Mucosa of rectum (tissue), 2 donors: ENCODE measurements at regions not wholly inside any gene's neighbourhood (a gene's known extent, or its start where the extent isn't known, plus 50 kb on each side); places are given as distances from the start of the nearest gene placed in this dataset.

ENCODE experiments used
- H3K27ac ChIP-seq, 2 donors: one replicate each; pipeline ENCODE4 v1.7.0; 2013; ENCODE audit warnings: inconsistent platforms in 2 of 2, low read depth in 2 of 2, low read length in 2 of 2
- H3K27me3 ChIP-seq, 2 donors: one replicate each; pipeline ENCODE4 v1.7.0; 2013; ENCODE audit warnings: low read length in 2 of 2; ENCODE audit not compliant: control insufficient read depth in 2 of 2, insufficient read depth in 2 of 2
- H3K36me3 ChIP-seq, 2 donors: one replicate each; pipeline ENCODE4 v1.7.0; 2013; ENCODE audit warnings: low read length in 2 of 2; ENCODE audit not compliant: control insufficient read depth in 2 of 2, insufficient read depth in 2 of 2
- H3K4me1 ChIP-seq, 2 donors: one replicate each; pipeline ENCODE4 v1.7.0; 2013; ENCODE audit warnings: low read length in 2 of 2, mild to moderate bottlenecking in 1 of 2; ENCODE audit not compliant: control insufficient read depth in 2 of 2, insufficient read depth in 2 of 2
- H3K4me3 ChIP-seq, 2 donors: one replicate each; pipeline ENCODE4 v1.7.0; 2013; ENCODE audit warnings: low read length in 2 of 2
- H3K9ac ChIP-seq, 2 donors: one replicate each; pipeline ENCODE4 v1.7.0; 2013; ENCODE audit warnings: low read length in 2 of 2, low read depth in 1 of 2, mild to moderate bottlenecking in 1 of 2
- H3K9me3 ChIP-seq, 2 donors: one replicate each; pipeline ENCODE4 v1.7.0; 2013; ENCODE audit warnings: low read length in 2 of 2; ENCODE audit not compliant: control insufficient read depth in 2 of 2
- donor health status: healthy.
- donor health status: Normal muscosa, but diverticular disease.

GRCh38 chr22:26823966-26824365, 166.6 kb downstream of the MIAT start:
- H3K27ac ChIP-seq = no peak overlapping the region
- no peaks in the 10 kb centered on the region for H3K36me3 ChIP-seq
- no peaks in the 10 kb centered on the region for H3K9me3 ChIP-seq
- H3K27me3 ChIP-seq = no peaks in the 10 kb centered on the region
- no peak overlapping the region for H3K4me3 ChIP-seq
- H3K4me1 ChIP-seq = no peaks in the 10 kb centered on the region
- no peak overlapping the region for H3K9ac ChIP-seq

- H3K9me3 ChIP-seq = no peaks in the 10 kb centered on the region
- no peaks in the 10 kb centered on the region for H3K4me1 ChIP-seq
- no peaks in the 10 kb centered on the region for H3K27me3 ChIP-seq
- no peaks in the 10 kb centered on the region for H3K36me3 ChIP-seq
- no peak overlapping the region for H3K9ac ChIP-seq
- H3K27ac ChIP-seq = no peak overlapping the region
- no peak overlapping the region for H3K4me3 ChIP-seq
Measured at GRCh38 chr22:26825960-26826935, 168.9 kb downstream of the MIAT start.

- H3K36me3 ChIP-seq = no peaks in the 10 kb centered on the region
- H3K4me3 ChIP-seq = no peak overlapping the region
- H3K9me3 ChIP-seq = no peaks in the 10 kb centered on the region
- no peak overlapping the region for H3K9ac ChIP-seq
- no peak overlapping the region for H3K27ac ChIP-seq
- H3K27me3 ChIP-seq = no peaks in the 10 kb centered on the region
- H3K4me1 ChIP-seq = no peaks in the 10 kb centered on the region
Measured at GRCh38 chr22:26827611-26828010, 170.2 kb downstream of the MIAT start.

DNA sequence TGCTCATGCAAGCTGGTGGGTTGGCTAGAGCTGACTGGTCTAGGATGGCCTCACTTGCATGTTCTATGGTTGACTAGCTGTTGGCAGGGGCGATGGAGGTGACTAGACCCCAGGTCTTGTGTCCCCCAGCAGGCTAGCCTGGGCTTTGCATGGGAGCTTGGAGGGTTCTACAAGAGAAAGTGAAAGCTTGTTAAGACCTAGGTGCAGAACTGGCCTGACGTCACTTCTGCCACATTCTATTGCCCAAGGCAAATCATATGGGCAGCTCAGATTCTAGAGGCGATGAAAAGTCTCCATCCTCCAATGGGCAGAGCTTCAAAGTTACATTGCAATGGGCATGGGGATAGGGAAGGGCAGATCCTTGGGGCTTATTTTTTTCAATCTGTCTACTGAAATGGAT, 170.9 kb downstream of the MIAT start:
- Histone ChIP-seq H3K4me1 (no peaks in the 10 kb centered on the region), H3K4me3 (no peak overlapping the region), H3K9me3 (no peaks in the 10 kb centered on the region), H3K36me3 (no peaks in the 10 kb centered on the region), H3K9ac (no peak overlapping the region), H3K27ac (no peak overlapping the region), H3K27me3 (no peaks in the 10 kb centered on the region)

GRCh38 chr22:26830837-26831236, 173.4 kb downstream of the MIAT start:
- H3K36me3 ChIP-seq = no peaks in the 10 kb centered on the region
- no peaks in the 10 kb centered on the region for H3K27me3 ChIP-seq
- H3K4me3 ChIP-seq = no peak overlapping the region
- no peak overlapping the region for H3K9ac ChIP-seq
- no peaks in the 10 kb centered on the region for H3K9me3 ChIP-seq
- H3K4me1 ChIP-seq = no peaks in the 10 kb centered on the region
- H3K27ac ChIP-seq = no peak overlapping the region

DNA sequence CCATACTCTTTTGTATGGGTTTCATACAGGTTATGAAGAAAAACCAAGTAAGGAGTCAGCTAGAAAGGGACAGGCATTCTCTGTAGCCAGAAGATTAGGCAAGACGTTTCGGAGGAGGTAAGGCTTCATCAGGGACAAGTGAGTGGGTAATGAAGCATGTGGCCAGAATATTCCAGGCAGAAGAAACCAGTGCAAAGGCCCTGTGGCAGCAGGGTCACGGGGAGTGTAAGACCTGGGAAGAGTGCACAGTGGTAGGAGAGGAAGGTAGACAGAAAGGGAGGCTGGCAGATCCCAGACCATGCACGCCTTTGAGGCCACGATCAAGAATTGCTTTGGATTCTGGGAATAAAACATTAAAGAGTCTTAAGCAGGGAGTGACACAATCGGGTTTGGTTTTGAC, 177.6 kb downstream of the MIAT start:
- H3K27me3 ChIP-seq = no peaks in the 10 kb centered on the region
- no peak overlapping the region for H3K27ac ChIP-seq
- no peaks in the 10 kb centered on the region for H3K36me3 ChIP-seq
- no peak overlapping the region for H3K9ac ChIP-seq
- no peaks in the 10 kb centered on the region for H3K9me3 ChIP-seq
- no peak overlapping the region for H3K4me3 ChIP-seq
- no peaks in the 10 kb centered on the region for H3K4me1 ChIP-seq

DNA sequence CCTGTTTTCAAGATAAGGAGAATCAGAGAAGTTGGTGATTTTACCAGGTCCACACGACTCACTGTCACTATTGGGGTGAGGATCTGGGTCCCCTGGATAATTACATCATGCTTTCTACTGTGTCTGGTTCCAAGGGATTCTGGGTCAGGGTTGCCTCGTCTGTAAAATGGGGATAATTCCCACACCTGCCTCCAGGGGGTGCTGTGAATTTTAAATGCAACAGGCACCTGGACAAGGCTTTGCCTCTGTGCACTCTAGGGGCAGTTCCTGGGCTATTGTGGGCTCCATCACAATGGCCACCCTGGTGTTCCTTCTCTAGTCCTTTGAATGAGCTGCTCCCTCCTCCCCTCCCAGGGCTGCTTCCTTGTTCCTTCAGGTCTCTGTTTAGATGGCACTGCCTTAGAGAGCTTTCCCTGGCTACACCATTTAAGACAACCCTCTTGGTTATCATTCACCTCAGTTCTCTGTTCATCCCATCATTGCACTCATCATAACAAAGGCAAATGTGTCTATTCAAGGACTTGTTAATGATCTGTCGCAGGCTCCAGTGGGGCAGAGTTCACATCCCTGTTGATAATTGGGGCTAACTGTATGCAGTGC, 178.6 kb downstream of the MIAT start:
- no peaks in the 10 kb centered on the region for H3K36me3 ChIP-seq
- no peaks in the 10 kb centered on the region for H3K4me1 ChIP-seq
- no peaks in the 10 kb centered on the region for H3K9me3 ChIP-seq
- H3K4me3 ChIP-seq = no peak overlapping the region
- no peak overlapping the region for H3K27ac ChIP-seq
- H3K9ac ChIP-seq = no peak overlapping the region
- no peaks in the 10 kb centered on the region for H3K27me3 ChIP-seq

DNA sequence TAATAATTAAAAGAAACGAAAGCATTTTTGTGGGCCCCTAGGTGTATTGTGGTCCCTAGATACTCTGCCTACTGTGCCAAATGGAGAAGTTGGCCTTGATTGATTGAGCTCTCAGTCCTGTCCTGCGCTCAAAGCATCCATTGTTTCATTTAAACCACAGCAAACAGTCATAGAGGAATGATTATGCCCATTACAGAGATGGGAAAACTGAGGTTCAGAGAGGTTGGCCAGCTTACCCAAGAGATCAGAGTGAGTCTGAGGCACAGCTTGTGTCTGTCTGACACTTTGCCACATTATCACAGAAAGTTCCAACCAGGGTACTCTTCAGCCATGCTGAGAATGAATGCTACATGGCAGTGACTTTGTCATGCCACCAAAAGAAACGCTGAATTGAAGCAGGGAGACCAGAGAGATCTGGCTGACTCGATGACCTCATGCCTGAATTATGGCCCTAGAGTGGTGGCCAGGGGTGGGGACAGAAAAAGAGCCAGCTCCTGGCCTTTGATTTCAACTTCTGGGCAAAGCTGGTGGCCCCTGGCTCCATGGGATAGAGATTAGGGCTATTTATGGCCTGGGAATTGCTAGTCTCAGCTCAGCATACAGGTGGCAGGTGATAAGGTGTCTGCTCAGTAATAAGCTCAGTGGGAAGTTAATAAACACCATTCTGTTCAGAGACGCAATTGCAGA, 180.5 kb downstream of the MIAT start:
- no peaks in the 10 kb centered on the region for H3K4me1 ChIP-seq
- no peak overlapping the region for H3K9ac ChIP-seq
- H3K36me3 ChIP-seq = no peaks in the 10 kb centered on the region
- no peak overlapping the region for H3K4me3 ChIP-seq
- no peaks in the 10 kb centered on the region for H3K27me3 ChIP-seq
- H3K27ac ChIP-seq = no peak overlapping the region
- H3K9me3 ChIP-seq = no peaks in the 10 kb centered on the region

DNA sequence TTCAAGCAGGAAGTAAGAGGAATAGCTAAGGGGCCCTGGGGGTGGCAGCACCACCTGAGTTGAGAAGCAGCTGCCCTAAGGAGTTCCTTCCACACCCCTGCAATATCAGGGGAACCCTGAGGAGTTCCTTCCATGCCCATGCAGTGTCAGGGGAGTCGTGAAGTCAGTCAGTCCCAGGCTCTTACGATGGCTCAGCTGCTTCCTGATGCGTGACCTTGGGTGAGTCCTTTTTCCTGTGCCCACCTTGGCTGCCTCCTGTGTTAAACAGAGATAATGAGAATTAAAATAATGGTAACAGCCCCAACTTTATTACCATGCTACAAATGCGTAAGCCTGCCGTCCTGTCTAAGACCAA, 181.1 kb downstream of the MIAT start:
- H3K36me3 ChIP-seq = no peaks in the 10 kb centered on the region

GRCh38 chr22:26839216-26839615, 181.8 kb downstream of the MIAT start:
- Histone ChIP-seq H3K36me3 (no peaks in the 10 kb centered on the region), H3K27ac (no peak overlapping the region), H3K4me3 (no peak overlapping the region)

More for the DNA sequence above, 181.1 kb downstream of the MIAT start:
- Histone ChIP-seq H3K9ac (no peak overlapping the region), H3K27ac (no peak overlapping the region), H3K4me1 (no peaks in the 10 kb centered on the region), H3K27me3 (no peaks in the 10 kb centered on the region), H3K9me3 (no peaks in the 10 kb centered on the region), H3K4me3 (no peak overlapping the region)

More at GRCh38 chr22:26839216-26839615, 181.8 kb downstream of the MIAT start:
- Histone ChIP-seq H3K9me3 (no peaks in the 10 kb centered on the region), H3K9ac (no peak overlapping the region), H3K4me1 (no peaks in the 10 kb centered on the region), H3K27me3 (no peaks in the 10 kb centered on the region)
